Duodenal mucosa (tissue), 2 donors: ENCODE measurements at regions not wholly inside any gene's neighbourhood (a gene's known extent, or its start where the extent isn't known, plus 50 kb on each side); places are given as distances from the start of the nearest gene placed in this dataset.

ENCODE experiments used
- H3K27ac ChIP-seq: one replicate; pipeline ENCODE4 v1.7.0; 2013; ENCODE audit warnings: low read depth, low read length
- H3K27me3 ChIP-seq, 2 donors: one replicate each; pipeline ENCODE4 v1.7.0; 2013; ENCODE audit warnings: low read length in 2 of 2, control low read depth in 1 of 2; ENCODE audit not compliant: insufficient read depth in 2 of 2, control insufficient read depth in 1 of 2
- H3K36me3 ChIP-seq, 2 donors: one replicate each; pipeline ENCODE4 v1.7.0; 2013; ENCODE audit warnings: low read length in 2 of 2, control low read depth in 1 of 2; ENCODE audit not compliant: insufficient read depth in 2 of 2, control insufficient read depth in 1 of 2
- H3K4me1 ChIP-seq, 2 donors: one replicate each; pipeline ENCODE4 v1.7.0; 2013; ENCODE audit warnings: low read length in 2 of 2, control low read depth in 1 of 2; ENCODE audit not compliant: insufficient read depth in 2 of 2, control insufficient read depth in 1 of 2
- H3K4me3 ChIP-seq, 2 donors: one replicate each; pipeline ENCODE4 v1.7.0; 2013; ENCODE audit warnings: low read length in 2 of 2, low read depth in 1 of 2
- H3K9ac ChIP-seq, 2 donors: one replicate each; pipeline ENCODE4 v1.7.0; 2013; ENCODE audit warnings: low read length in 2 of 2, low read depth in 1 of 2
- H3K9me3 ChIP-seq, 2 donors: one replicate each; pipeline ENCODE4 v1.7.0; 2013; ENCODE audit warnings: low read length in 2 of 2, control low read depth in 1 of 2; ENCODE audit not compliant: control insufficient read depth in 1 of 2

- H3K4me3 ChIP-seq = no peak overlapping the region
- H3K27me3 ChIP-seq = no peaks in the 10 kb centered on the region
- no peaks in the 10 kb centered on the region for H3K9me3 ChIP-seq
- H3K9ac ChIP-seq = no peak overlapping the region
- H3K27ac ChIP-seq = no peak overlapping the region
- H3K4me1 ChIP-seq = no peaks in the 10 kb centered on the region
- no peaks in the 10 kb centered on the region for H3K36me3 ChIP-seq
Measured at GRCh38 chr12:89289720-89290119, 62.6 kb downstream of the DUSP6 start.

DNA sequence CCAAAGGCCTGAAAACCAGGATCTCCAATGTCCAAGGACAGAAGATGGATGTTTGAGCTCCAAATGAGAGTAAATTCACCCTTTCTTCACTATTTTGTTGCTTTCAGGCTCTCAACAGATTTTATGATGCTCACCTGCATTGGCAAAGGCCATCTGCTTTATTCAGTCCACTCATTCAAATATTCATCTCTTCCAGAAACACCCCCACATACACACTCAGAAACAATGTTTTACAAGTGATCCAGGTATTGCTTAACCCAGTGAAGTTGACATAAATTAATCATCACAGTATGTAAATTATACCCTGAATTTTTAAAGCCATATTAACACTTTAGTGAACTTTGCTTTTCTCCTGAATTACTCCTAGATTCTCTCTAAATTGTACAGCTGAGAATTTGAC lies 63.3 kb downstream of the DUSP6 start:
- H3K27ac ChIP-seq = no peak overlapping the region
- no peak overlapping the region for H3K4me3 ChIP-seq
- no peaks in the 10 kb centered on the region for H3K4me1 ChIP-seq
- H3K9me3 ChIP-seq = no peaks in the 10 kb centered on the region
- no peaks in the 10 kb centered on the region for H3K36me3 ChIP-seq
- no peaks in the 10 kb centered on the region for H3K27me3 ChIP-seq
- H3K9ac ChIP-seq = no peak overlapping the region

DNA sequence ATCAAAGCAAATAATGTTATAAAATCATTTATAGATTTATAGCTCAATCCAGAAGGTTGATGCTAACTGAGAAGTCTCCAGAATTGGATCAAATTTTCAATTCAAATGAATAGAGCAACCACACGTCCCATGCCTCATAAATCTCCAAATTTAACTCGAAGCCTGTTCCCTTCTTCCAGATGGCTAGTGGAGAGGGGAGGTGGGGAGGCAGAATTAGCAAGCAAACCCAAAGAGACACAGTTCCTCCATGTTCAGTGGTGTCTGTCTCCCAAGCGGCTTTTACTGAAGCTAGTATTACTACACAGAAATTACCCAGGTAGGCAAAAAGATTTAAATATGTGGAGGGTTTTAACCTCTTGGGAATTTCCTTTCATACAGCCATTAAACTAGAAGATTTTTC lies 65.8 kb downstream of the DUSP6 start:
- Histone ChIP-seq H3K4me1 (no peaks in the 10 kb centered on the region), H3K36me3 (no peaks in the 10 kb centered on the region), H3K9me3 (no peaks in the 10 kb centered on the region), H3K27me3 (no peaks in the 10 kb centered on the region), H3K9ac (no peak overlapping the region), H3K4me3 (no peak overlapping the region), H3K27ac (no peak overlapping the region)

DNA sequence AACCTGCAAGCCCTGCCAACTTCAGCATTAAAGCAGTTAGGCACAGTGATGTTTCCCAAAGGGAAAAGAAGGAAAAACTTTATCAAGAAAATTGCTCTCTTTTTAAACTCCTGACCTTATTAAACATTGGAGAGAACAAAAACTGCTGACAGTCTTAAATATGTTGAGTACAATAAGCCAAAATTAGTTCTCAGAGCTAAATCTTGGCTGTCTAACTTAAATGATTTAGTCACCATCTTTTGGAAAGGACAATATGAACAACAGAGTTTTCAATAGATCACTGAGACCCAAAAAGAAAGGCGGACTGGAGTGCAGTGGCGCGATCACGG lies 70.8 kb downstream of the DUSP6 start:
- Histone ChIP-seq H3K36me3 (no peaks in the 10 kb centered on the region), H3K27ac (no peak overlapping the region)

GRCh38 chr12:89280833-89281538 lies 71.3 kb downstream of the DUSP6 start:
- no peak overlapping the region for H3K27ac ChIP-seq
- H3K36me3 ChIP-seq = no peaks in the 10 kb centered on the region
- H3K27me3 ChIP-seq = no peaks in the 10 kb centered on the region
- H3K9ac ChIP-seq = no peak overlapping the region
- no peaks in the 10 kb centered on the region for H3K9me3 ChIP-seq
- peaks cover 0 to 7% of the 10 kb centered on the region in 2 donors for H3K4me1 ChIP-seq
- H3K4me3 ChIP-seq = no peak overlapping the region

More for the DNA sequence above, 70.8 kb downstream of the DUSP6 start:
- no peak overlapping the region for H3K9ac ChIP-seq
- peaks cover 0 to 7% of the 10 kb centered on the region in 2 donors for H3K4me1 ChIP-seq
- no peaks in the 10 kb centered on the region for H3K9me3 ChIP-seq
- H3K4me3 ChIP-seq = no peak overlapping the region
- H3K27me3 ChIP-seq = no peaks in the 10 kb centered on the region

GRCh38 chr12:89279499-89279898 lies 72.8 kb downstream of the DUSP6 start:
- Histone ChIP-seq H3K9ac (no peak overlapping the region), H3K4me1 (peaks cover 0 to 7% of the 10 kb centered on the region in 2 donors)

DNA sequence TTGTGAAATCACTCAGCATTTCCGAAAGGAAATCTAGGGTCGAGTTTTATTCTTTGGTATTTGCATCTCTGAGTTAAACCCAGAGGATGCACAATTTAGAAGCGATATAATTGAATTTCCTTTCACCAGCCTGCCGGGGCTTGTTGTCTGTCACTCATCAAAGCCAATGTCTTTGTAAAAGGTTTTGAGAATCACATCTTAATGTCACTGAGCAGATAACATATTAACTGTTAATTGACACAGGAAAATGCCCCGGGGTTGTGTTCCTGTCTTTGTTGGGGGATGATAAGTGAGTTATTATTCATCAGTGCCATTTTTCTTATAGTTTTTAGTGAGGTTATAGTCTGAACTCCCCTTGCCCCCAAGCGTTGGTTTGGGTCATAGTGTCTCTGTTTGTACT lies 73.4 kb downstream of the DUSP6 start:
- no peak overlapping the region for H3K9ac ChIP-seq
- no peak overlapping the region for H3K4me3 ChIP-seq
- no peaks in the 10 kb centered on the region for H3K36me3 ChIP-seq
- no peaks in the 10 kb centered on the region for H3K9me3 ChIP-seq
- H3K27me3 ChIP-seq = no peaks in the 10 kb centered on the region
- H3K27ac ChIP-seq = no peak overlapping the region
- peaks cover 0 to 7% of the 10 kb centered on the region in 2 donors for H3K4me1 ChIP-seq

More at GRCh38 chr12:89279499-89279898, 72.8 kb downstream of the DUSP6 start:
- Histone ChIP-seq H3K4me3 (no peak overlapping the region), H3K36me3 (no peaks in the 10 kb centered on the region), H3K27me3 (no peaks in the 10 kb centered on the region), H3K9me3 (no peaks in the 10 kb centered on the region), H3K27ac (no peak overlapping the region)

- Histone ChIP-seq H3K4me1 (peaks cover 0 to 12% of the 10 kb centered on the region in 2 donors), H3K36me3 (no peaks in the 10 kb centered on the region), H3K27ac (no peak overlapping the region), H3K9ac (no peak overlapping the region), H3K27me3 (no peaks in the 10 kb centered on the region), H3K4me3 (no peak overlapping the region), H3K9me3 (no peaks in the 10 kb centered on the region)
Measured at GRCh38 chr12:89278169-89278568, 74.1 kb downstream of the DUSP6 start.

- Histone ChIP-seq H3K9ac (no peak overlapping the region), H3K4me1 (peaks cover 0 to 12% of the 10 kb centered on the region in 2 donors), H3K4me3 (no peak overlapping the region), H3K36me3 (no peaks in the 10 kb centered on the region), H3K27me3 (no peaks in the 10 kb centered on the region), H3K27ac (no peak overlapping the region), H3K9me3 (no peaks in the 10 kb centered on the region)
Measured at GRCh38 chr12:89276860-89277259, 75.4 kb downstream of the DUSP6 start.

DNA sequence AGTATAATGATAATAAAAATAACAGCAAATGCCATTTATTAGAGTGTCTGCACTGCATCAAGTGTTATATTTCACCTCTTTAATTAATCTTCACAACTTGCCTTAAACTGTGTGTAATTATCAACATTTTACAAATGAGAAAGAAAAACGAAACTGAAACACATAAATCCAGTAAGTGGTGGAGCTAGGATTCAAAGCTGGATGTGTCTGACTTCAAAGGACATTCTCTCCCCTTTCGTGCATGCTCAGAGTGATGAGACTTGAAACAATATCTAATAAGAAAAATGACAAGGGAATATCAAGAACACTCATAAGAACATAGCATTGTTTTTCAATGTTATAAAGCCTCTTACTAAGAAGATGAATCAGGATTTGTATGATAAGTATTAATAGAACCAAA lies 78.8 kb downstream of the DUSP6 start:
- no peak overlapping the region for H3K27ac ChIP-seq
- peak overlapping the region in 1 of 2 donors; percentile 15 for H3K4me3 ChIP-seq
- H3K9me3 ChIP-seq = no peaks in the 10 kb centered on the region

More for the DNA sequence above, 78.8 kb downstream of the DUSP6 start:
- Histone ChIP-seq H3K9ac (no peak overlapping the region), H3K4me1 (peaks cover 0 to 5% of the 10 kb centered on the region in 2 donors), H3K36me3 (no peaks in the 10 kb centered on the region), H3K27me3 (no peaks in the 10 kb centered on the region)
